ENCODE measurements at regions not wholly inside any gene's neighbourhood (a gene's known extent, or its start where the extent isn't known, plus 50 kb on each side); places are given as distances from the start of the nearest gene placed in this dataset.

DNA sequence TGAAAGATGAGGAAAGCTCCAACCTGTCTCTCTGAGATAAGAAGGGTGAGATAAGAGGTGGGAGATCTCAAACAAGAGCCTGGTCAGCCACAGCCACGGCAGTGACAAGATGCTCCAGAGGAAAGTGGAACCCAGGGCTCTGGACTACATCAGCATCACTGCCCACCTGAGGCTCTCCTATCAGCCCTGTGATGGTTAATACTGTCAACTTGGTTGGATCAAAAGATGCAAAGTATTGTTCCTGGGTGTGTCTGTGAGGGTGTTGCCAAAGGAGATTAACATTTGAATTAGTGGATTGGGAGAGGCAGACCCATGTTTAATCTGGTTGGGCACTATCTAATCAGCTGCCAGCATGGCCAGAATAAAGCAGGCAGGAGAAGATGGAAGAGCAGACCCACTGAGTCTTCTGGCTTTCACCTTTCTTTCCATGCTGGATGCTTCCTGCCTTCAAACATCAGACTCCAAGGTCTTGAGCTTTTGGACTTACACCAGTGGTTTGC is 476.6 kb upstream of the NBEA start:
- no peak for DNase-seq (ENCODE audit: low read depth)
- no peak overlapping the region for H3K4me3 ChIP-seq (ENCODE audit: control insufficient read depth, low read depth, low read length)
- TF ChIP-seq, protein P1, sequence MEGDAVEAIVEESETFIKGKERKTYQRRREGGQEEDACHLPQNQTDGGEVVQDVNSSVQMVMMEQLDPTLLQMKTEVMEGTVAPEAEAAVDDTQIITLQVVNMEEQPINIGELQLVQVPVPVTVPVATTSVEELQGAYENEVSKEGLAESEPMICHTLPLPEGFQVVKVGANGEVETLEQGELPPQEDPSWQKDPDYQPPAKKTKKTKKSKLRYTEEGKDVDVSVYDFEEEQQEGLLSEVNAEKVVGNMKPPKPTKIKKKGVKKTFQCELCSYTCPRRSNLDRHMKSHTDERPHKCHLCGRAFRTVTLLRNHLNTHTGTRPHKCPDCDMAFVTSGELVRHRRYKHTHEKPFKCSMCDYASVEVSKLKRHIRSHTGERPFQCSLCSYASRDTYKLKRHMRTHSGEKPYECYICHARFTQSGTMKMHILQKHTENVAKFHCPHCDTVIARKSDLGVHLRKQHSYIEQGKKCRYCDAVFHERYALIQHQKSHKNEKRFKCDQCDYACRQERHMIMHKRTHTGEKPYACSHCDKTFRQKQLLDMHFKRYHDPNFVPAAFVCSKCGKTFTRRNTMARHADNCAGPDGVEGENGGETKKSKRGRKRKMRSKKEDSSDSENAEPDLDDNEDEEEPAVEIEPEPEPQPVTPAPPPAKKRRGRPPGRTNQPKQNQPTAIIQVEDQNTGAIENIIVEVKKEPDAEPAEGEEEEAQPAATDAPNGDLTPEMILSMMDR (conservative IDR thresholded peaks at IDR 0.05; ENCODE audit: control insufficient read depth, insufficient read depth, low read depth, low read length), result no peak

GRCh38 chr13:34466301-34466700 is 475.8 kb upstream of the NBEA start:
- H3K4me3 ChIP-seq (ENCODE audit: control insufficient read depth, low read depth, low read length), result no peak overlapping the region
- DNase-seq (ENCODE audit: low read depth), result no peak
- TF ChIP-seq, protein P1 (conservative IDR thresholded peaks at IDR 0.05; ENCODE audit: control insufficient read depth, insufficient read depth, low read depth, low read length), result no peak

DNA sequence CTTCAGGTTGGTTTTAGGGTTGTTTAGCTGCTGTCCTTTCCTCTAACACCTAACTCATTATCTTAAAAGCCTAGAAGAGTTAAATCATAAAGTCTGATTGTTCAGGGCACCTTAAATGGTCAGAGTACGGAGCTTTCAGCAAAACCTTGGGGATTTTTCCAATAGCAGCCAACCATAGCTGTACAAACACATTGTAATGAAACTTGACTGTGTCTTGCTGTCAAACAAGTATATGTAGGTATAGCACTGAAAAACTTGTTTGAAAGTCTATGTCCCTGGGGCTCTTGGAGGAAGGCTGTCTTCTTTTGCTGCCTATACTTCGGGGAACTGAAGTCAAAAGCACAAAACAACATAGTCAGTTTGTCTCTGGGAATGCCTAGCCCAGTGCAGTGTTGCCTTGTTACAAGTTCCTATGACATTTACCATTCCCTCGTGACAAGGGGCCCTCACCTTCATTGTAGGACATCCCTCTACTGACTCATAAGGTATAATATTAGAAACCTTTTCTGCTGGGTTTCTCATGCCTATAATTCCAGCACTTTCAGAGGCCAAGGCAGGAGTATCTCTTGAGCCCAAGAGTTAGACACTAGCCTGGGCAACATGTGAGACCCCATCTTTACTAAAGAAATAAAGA is 474.5 kb upstream of the NBEA start:
- H3K4me3 ChIP-seq (ENCODE audit: control insufficient read depth, low read depth, low read length), result no peak overlapping the region
- TF ChIP-seq, protein P1 (conservative IDR thresholded peaks at IDR 0.05; ENCODE audit: control insufficient read depth, insufficient read depth, low read depth, low read length), result no peak
- DNase-seq (ENCODE audit: low read depth), result no peak

DNA sequence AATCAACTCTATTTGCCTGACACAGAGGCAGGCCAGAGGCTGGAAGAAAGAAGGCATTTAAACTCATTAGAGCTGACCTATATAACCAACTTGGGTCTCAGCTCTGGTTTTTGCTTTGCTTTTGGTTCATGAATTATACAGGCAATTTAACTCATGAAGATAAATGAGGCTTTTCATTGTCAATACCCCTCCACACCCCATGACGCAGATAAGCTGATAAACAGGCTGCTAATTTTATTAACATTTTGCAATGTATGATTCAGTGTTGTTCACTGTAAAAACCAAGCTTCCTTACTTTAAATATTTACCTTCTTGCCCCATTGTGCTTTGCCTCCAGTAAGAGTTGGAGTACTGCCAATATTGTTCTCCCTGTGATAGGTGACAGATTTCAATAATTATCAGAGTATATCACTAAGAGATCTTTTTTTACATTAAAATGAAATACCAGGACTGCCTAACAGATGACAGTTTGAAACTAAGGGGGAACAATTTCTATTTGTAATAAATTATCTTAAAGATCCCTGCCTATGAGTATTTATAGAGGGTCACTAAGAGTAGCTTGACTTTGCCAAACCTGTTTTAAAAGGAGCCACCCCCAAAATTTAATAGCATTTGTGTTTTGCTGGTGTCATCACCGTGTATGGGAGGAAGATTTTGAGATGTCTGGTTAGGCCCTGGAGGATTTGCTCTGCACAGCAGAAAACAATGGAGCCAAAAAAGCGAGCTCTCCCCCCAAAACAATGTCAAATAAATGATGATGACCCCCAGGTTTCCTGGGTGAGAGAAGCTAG is 472.7 kb upstream of the NBEA start:
- no peak overlapping the region for H3K4me3 ChIP-seq (ENCODE audit: control insufficient read depth, low read depth, low read length)
- DNase-seq (ENCODE audit: low read depth), result no peak
- TF ChIP-seq, protein P1 (conservative IDR thresholded peaks at IDR 0.05; ENCODE audit: control insufficient read depth, insufficient read depth, low read depth, low read length), result no peak

DNA sequence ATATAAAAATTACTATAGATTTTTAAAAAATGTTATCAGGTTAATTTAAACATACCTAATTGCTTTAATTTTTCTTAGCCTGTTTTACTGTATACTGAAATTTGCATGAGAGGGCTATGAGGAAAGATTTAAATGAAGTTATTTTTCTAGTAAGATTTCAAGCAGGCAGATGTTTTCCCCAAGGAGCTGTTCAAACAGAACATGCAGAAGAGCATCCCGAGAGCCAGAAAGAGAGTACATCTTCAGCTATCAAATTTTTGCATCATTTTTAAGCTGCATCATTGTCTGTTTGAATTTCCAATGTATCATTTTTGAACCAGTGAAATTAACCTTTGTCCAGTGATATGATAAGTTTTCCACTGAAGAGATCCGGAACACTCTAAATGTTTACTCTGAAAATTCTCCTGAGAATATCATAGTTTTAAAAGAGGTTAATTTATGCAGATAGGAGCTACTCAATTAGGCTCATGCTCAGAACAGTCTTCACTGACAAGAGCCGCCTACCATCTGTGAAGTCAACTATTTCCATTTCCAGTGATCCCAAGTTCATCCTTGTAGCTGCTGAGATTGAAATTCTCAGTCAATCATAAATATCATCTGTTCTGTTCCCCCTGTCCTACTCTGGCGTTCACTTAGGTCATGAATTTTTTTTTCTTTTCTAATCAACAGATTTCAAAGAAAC is 467.7 kb upstream of the NBEA start:
- H3K4me3 ChIP-seq (ENCODE audit: control insufficient read depth, low read depth, low read length), result no peak overlapping the region
- TF ChIP-seq, protein P1 (conservative IDR thresholded peaks at IDR 0.05; ENCODE audit: control insufficient read depth, insufficient read depth, low read depth, low read length), result no peak
- no peak for DNase-seq (ENCODE audit: low read depth)

GRCh38 chr13:34478376-34478775 is 463.7 kb upstream of the NBEA start:
- TF ChIP-seq, protein P1 (conservative IDR thresholded peaks at IDR 0.05; ENCODE audit: control insufficient read depth, insufficient read depth, low read depth, low read length), result no peak
- DNase-seq (ENCODE audit: low read depth), result no peak
- H3K4me3 ChIP-seq (ENCODE audit: control insufficient read depth, low read depth, low read length), result no peak overlapping the region
